HG02981 (cell line): ENCODE measurements at regions not wholly inside any gene's neighbourhood (a gene's known extent, or its start where the extent isn't known, plus 50 kb on each side); places are given as distances from the start of the nearest gene placed in this dataset.

Experiments used
- ATAC-seq: cut with Tn5 transposase; IDR thresholded peaks from one replicate; pipeline ENCODE4 v1.9.1; 2021; ENCODE audit warnings: mild to moderate bottlenecking, moderate library complexity; ENCODE audit not compliant: unreplicated experiment

DNA sequence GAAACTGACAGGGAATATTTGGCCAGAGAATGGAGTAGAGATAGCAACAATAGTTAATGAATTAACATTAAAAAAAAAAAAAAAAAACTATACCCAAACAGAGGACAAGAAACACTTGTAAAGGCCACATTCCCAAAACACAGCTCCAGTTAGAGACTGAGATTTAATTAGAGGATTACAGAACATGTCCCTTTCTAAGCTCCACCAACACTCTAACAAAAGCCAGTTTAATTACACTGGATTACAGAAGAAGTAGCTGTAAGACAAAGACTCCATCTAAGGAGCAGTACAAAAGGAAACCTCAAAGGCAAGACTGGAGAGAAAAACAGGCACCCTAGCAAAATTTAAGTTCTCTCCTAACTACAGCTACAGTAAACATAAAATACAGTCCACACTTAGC lies 1247.7 kb upstream of the AGA start:
- ATAC-seq = no peak

DNA sequence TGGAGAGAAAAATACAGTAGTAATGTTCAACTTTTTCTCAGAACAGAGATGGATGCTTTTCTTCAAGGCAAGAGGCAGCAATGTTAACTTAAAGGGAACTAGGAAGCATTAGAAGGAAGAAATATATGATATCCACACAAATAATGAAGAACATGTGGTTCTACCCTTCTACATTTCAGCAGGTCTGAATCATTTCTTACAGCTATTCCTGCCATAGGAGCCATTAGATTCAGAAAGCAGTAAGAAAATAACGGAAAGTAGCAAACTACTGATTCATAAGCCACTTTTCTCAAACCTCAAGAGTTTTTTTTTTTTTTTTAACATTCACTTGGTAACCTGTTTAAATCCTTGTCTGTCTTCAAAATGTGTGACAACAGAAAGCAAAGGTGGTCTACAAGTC lies 1251.6 kb upstream of the AGA start:
- no peak for ATAC-seq

DNA sequence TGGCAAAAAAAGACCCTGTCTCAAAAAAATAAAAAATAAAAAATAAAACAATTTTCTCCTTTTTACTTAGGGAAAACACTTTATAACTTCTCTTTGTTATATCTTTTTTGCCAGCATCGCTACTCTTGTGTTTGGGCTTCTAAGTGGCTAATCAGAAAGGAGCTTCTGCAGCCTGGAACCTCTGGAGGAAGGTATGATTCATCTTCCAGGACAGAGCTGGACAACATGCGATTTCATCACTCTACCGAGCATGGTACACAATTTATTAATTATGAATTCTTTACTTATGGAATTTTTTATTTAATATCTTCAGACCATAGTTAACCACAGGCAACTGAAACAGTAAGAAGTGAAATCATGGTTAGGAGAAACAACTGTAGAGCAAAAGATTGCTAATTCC lies 1254.3 kb upstream of the AGA start:
- no peak for ATAC-seq

DNA sequence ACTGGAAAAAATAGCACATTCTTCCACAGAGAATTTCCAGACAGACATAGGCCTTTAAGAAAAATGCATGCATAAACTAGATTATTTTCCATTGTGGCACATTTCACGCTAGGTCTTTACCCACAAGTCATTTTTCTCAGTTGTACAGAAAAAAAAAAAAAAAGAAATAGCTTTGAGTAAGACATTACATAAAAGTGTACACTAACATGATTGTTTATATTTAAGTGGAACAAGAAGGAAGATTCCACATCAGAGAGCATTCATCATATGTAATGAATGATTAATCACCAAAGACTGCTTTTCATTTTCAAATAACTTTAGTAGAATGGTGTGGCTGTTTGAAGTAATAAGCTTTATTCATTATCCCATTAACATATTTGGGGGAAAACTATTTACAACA lies 1270.2 kb upstream of the AGA start:
- no peak for ATAC-seq

DNA sequence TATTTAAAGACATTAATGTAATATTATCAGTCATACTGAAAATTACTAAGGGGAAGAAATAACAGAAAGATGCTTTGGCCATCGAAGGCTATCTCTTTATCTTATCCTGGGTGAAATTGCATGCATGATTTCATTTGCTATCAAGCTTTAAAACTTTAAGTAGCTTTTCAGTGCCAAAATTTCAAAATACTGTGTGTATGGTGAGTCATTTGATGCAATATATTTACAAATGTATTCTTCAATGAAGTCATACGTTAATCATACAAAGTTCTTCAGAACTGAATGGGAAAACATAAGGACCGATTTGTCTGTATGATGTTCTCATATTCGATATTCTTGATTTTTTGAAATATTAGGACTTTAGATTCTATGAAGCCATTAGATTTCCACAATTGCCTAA lies 1295.8 kb upstream of the AGA start:
- no peak for ATAC-seq

DNA sequence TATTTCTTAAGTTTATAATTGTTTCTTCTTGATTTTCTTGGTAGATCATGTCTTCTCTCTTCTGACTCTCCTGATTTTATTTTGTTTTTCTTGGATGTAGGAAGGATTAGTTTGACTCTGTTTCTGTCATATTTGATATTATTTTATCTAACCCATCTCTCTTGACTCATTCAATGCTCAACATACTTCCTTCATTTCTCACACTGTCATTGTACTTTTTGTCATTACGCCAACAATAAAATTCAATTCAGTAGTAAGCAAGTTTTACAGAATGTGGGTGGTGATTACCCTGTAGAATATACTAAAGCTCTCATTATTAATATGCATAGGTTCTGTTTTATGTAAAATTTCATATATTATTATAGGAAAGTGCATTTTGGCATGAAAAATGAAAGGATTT lies 1303.0 kb upstream of the AGA start:
- ATAC-seq = no peak

DNA sequence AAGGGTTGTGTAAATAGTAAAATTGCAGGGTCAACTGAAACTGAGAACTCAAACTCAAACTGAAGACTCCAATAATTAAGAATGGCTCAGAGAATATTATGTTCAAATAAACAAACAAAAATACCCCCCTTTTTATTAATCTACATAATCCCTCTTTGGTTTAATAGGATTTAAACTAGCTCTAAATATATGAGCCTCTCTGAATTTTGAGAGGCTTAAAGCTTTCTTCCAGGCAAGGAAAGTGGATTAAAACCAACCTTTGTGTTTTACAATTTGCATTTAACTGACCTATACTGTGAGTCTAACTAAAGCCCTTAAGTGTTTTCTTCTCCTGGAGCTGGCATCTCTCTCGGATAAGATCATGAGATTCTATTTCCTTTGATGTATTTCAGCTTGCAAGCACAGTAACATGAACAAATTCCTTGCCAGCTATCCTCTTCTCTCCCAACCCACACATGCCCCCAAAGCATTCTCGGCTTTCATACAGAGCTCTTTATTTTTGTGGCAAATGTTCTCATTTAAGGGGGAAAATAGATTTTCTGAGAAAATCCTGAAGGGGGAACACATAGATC lies 1310.8 kb upstream of the AGA start:
- no peak for ATAC-seq

DNA sequence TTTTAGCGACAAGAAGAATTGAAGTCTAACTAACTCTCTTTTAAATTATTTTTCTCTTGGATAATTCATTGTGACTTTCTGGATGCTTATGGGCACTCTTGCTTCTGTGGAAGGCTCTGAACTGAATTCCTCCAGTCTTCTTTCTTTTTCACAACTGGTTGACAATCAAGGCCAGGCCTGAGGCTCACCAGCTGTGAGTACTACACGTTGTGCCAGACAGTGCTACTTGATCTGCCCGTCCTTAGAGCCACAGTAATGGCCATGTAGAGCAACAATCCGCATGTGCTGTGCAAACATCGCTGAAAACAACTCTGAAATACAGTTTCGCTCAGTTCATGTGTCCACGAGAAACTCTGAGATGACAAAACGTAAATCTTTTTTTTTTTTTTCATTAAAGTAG lies 1336.3 kb upstream of the AGA start:
- no peak for ATAC-seq

DNA sequence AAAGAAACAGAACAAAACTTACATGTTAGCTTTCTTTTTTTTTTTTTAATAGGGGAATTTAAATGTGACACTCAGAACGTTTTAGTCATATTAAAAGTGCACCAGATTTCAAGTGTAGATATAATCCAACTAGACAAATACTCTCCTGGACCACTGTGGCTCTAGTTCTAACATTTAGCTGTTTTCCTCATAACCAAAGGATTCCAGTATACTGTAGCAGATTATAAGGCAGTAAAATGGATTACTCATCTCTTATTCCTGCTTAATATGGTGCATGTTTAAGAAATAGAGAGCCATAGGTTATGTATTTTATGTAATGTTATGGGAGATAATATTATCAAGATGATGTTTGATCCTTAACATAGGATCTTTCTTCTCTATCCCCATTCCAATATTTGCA lies 1339.5 kb upstream of the AGA start:
- no peak for ATAC-seq

DNA sequence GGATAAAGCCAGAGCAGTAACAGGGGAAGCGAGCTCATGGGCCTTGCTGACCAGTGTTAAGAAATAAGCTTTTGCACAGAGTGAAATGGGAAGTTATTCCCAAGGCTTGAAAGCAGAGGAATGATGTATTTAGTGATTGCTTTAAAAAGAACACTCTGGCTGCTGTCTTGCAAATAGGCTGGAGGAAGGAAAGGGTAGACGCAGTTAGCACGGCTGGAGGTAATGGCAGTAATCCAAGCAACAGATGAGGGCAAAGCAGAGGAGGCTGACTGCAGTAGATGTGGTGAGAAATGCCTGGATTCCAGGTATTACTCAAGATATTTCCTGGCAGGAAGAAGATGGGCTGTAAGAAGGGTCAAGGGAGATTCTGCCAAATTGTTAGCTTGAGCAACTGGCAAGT lies 1342.3 kb upstream of the AGA start:
- ATAC-seq = no peak

DNA sequence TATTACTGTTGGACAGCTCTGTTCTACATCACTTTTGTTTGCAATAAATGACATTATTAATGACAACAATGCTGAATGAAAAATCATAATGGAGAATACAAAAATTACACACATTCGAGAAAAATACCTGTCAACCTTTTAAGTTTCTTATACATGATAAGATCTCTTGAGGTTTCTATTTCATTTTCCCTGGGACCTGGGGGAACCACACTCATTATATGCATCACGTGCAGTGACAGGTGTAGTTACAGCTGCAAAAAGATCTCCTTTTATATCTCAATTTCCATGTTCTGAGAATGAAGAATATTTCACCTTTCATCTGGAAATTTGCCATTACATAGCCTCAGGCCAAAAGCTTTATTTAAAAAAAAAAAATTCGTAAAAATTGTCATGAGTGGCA lies 1347.0 kb upstream of the AGA start:
- ATAC-seq = no peak

DNA sequence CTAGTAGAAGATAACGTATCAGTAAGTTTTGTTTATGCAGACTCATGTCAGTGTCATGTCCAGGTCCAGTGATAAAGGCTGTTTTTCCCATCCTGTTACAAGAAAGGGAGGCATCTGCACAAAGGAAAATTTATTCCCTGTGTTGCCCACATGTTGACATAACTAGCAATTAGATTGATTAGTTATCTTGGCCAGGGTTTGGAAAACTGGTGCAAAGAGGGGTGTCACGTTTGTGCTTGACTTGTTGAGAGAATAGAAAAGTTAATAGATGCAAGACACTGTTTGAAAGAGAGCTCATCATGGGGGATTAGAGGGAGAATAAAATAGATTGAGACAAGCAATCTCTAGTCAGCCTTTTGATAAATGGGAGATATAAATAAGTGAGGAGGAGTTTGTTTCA lies 1357.0 kb upstream of the AGA start:
- ATAC-seq = no peak

DNA sequence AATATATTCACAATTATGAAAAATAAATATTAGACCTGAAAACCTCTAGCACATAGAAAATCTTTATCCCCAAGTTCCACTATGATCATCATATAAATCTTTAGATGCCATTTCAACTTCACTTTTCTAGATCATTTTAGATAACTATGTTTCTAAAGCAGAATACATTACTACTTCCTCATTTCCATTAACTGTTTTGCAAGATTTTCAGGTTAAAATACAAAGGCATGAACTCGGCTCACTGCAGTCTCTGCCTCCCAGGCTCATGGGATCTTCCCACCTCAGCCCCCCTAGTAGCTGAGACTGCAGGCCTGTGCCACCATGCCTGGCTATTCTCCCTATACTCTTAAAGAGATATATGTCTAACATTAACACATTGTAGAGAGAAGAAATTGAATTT lies 1365.9 kb upstream of the AGA start:
- no peak for ATAC-seq

DNA sequence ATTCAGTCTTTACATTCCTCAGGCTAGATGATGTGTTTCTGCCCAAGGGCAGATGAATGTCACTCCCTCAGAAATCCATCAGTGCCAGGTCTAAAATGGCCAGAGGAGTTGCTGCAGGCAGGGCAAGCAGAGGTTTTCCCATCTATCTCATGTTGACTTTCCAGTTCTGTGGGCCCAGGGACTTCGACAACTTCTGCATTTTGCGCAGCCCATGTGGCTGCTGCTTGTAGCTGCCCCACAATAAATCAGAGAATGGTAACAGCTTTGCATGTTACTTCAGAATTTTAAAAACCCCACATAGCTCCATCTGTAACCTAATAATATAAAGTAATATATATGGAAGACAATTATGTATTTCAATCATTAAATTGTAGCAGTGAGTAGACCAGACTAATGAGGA lies 1367.7 kb upstream of the AGA start:
- no peak for ATAC-seq

DNA sequence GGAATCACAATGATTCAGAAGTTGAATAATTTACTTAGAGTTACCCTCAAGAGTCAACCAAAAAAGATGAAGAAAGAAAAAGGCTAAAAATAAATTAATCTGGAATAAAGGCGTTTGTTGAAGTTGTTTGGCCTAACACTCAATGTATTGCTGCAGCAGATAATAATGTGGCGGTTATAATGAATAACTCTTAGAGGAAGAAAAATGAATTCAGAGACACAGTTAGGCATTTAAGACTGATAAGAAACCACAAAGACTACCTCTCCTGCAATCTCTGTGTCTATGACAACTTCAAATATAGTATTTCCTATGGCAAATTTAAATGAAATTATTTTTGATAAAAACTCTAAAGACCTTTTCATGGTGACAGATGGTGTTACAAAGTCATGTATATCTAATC lies 1369.1 kb upstream of the AGA start:
- no peak for ATAC-seq

DNA sequence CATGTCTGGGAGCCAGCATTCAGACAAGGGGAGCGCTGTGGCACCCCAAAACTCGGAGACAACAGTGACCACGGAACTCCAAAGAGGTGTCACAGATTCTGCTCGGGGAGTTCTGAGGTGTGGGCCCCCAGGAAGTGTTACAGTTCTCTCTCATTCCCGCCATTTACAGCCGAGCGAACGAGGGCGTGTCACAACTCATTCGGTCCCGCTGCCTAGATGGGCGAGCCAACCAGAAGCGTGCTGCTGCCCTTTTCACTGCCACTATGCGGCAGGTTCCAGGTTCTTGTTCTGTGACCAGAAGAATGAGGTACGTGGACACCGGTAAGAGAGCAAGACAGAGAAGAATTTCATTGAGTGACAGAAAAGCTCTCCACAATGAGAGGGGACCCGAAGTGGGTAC lies 1370.6 kb upstream of the AGA start:
- ATAC-seq = no peak

DNA sequence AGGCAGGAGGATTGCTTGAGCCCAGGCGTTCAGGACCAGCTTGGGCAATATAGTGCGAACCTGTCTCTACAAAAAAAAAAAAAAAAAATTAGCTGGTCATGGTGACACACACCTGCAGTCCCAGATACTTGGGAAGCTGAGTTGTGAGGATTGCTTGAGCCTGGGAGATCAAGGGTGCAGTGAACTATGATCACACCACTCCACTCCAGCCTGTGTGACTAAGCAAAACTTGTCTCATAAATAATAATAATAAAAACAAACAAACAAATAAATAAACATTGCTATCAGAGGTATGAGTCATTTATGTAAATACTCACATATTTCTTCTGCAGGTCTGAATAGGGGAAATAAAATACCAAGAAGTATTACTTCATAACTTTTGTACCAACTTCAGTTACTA lies 1372.7 kb upstream of the AGA start:
- ATAC-seq = no peak

DNA sequence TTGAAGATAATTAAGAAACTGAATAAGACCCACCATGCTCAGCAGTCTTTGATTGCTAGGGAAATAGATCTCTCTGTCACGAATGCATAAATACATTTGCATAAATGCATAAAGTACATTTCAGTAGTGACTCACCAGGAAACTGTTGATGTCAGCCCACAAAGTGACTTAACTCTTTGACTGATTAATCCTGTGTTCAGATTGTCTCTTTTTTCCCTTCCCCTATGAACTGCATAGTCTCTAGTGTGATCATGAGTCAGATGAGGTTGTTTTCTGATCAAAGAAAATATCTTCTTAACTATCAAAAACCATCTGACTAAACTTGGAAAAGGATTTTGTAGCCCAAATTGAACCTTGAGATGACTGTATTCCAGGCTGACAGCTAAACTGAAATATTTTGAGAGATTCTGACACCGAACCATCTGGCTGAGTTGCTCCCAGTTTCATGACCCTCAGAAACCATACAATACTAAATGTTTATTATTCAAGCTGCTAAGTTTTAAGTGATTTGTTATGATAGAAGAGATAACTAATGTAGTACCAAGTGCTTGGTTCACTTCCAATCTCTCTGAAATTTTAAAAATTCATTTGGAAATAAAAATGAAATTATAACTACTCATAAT lies 1381.5 kb upstream of the AGA start:
- ATAC-seq = no peak

DNA sequence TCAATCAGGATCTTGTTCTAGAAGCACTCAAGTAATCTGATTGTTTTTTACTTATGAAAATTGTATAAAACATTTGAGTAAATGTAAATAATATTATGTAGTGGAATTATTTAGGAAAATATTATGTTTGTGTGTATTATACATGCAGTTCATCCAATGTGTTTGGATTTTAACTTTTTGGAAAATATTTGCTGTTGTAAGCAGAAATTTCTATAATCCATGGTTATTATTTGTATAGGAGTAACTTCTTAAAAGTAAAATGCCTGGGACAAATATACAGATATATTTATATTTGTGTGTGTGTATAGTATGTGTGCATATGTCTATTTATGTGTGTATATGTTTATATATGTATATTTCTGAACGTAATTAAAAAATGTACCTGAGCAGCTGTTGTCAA lies 1394.6 kb upstream of the AGA start:
- ATAC-seq = no peak

DNA sequence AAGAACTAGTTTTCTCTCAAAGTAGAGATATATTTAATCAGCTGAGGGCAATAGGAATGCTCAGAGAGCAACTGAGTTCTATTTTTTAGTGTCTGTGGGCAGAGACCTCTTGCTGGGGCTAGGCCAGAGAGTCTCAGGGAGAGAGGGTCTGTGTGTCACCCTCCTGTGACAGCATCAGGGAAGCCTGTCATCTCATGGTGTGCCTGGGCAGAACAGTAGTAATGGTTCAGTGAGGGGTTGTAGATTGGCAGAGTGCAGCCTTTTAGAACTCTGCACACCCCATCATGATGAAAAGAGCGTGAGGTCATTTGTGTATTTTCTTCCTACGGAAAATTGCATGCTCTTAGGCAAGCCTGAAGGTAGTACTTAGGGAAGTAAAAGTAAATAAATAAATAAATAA lies 1396.5 kb upstream of the AGA start:
- no peak for ATAC-seq

DNA sequence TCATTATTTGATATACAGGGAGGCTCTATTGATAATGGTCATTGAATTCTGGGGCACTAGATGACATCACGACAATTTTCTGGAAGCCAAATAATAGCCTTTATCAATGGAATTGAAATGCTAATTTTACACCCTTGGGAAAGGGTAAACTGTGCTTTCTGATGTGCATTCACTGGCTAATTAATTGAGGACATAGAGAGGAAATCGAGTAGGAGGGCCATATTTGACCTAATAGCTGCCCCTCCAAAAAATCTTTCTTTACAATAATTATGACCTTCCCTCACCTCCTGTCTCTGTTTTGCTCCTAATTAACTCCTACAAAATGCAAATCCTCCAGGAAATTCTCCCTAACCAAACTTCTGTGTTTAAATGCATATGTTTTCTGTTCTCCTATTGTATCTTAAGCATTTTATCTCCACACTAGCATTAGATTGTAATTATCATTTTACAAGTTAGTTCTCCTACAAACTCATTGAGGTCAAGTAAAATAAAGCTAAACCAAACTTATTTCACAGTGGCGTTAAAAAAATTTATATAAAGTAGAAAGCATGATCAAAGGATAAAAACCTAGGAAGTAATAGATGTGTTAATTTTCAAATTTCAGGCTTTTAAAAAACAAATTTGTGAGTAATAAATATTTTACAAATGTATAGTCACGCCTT lies 1414.0 kb upstream of the AGA start:
- no peak for ATAC-seq

DNA sequence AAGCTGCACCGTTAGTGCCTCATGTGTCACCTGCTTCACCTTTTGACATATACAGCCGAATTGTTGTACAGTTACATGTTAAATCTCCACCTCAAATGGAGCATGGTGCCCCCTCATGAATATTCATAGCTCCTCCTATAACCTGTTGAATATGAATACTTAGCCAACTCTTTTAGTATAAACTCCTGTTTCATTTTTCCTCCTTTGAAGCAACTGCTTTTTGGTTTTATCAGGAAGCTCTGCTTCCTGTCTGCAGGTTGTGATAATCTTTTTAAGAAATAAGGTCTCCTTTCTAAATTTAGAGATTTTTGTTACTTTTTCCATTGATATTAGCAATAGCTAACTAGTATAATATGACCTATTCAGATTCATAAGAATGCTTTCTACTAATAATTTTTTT lies 1429.2 kb upstream of the AGA start:
- no peak for ATAC-seq

DNA sequence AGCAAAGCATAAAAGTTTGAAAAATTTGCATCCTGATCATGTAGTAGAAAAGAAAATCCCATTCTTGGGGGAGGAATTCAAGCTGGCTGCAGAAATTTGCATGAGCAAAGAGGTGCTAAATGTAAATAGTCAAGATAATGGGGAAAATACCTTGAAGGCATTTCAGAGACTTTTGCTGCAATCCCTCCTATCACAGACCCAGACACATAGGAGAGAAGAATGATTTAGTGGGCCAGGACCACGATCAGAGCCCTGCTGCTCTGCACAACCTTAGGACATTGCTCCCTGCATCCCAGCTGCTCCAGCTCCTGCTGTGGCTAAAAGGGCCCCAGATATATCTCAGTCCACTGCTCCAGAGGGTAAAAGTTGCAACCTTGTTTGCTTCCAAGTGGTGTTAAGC lies 1439.7 kb upstream of the AGA start:
- no peak for ATAC-seq
